Peyer's patch (tissue), 4 donors: ENCODE measurements at regions not wholly inside any gene's neighbourhood (a gene's known extent, or its start where the extent isn't known, plus 50 kb on each side); places are given as distances from the start of the nearest gene placed in this dataset.

ENCODE experiments used
- CTCF ChIP-seq, 6 experiments: fragments of 450-650 bp in 4 of 6; fragments of 200-600 bp in 2 of 6; sonication (generic) in 1 of 6; IDR thresholded peaks; one replicate each; pipeline ENCODE4 v1.5.1; 2017 to 2019; ENCODE audit warnings: antibody characterized with exemption in 6 of 6, mild to moderate bottlenecking in 3 of 6, moderate library complexity in 1 of 6
- POLR2A ChIP-seq, 2 donors: fragments of 450-650 bp; IDR thresholded peaks; one replicate each; pipeline ENCODE4 v1.5.1; 2017; ENCODE audit warnings: antibody characterized with exemption in 2 of 2, mild to moderate bottlenecking in 2 of 2, moderate library complexity in 2 of 2

GRCh38 chr21:16007943-16008342 lies 278.2 kb downstream of the USP25 start:
- TF ChIP-seq POLR2A (IDR thresholded peaks at IDR 0.05) (no peak), CTCF (IDR thresholded peaks at IDR 0.05) (no peak)
